Parathyroid adenoma (tissue), 2 donors: ENCODE measurements at regions not wholly inside any gene's neighbourhood (a gene's known extent, or its start where the extent isn't known, plus 50 kb on each side); places are given as distances from the start of the nearest gene placed in this dataset.

ENCODE experiments used
- H2AFZ ChIP-seq: fragments of 300-600 bp; sonication (generic); one replicate; pipeline ENCODE4 v1.7.0; 2017; ENCODE audit warnings: antibody characterized with exemption, mild to moderate bottlenecking
- H3K27ac ChIP-seq: fragments of 300-600 bp; sonication (generic); one replicate; pipeline ENCODE4 v1.7.0; 2017
- H3K27me3 ChIP-seq: fragments of 300-600 bp; sonication (generic); one replicate; pipeline ENCODE4 v1.7.0; 2017; ENCODE audit warnings: low read length; ENCODE audit not compliant: control insufficient read depth, insufficient read depth
- H3K36me3 ChIP-seq: fragments of 300-600 bp; sonication (generic); one replicate; pipeline ENCODE4 v1.7.0; 2017; ENCODE audit warnings: low read length; ENCODE audit not compliant: control insufficient read depth, insufficient read depth
- H3K4me1 ChIP-seq: fragments of 300-600 bp; sonication (generic); one replicate; pipeline ENCODE4 v1.7.0; 2017; ENCODE audit warnings: control low read depth
- H3K4me2 ChIP-seq: fragments of 300-600 bp; sonication (generic); one replicate; pipeline ENCODE4 v1.7.0; 2017; ENCODE audit warnings: low read length
- H3K4me3 ChIP-seq: fragments of 300-600 bp; sonication (generic); one replicate; pipeline ENCODE4 v1.7.0; 2017; ENCODE audit warnings: low read depth, low read length
- H3K79me2 ChIP-seq: fragments of 300-600 bp; sonication (generic); one replicate; pipeline ENCODE4 v1.7.0; 2017; ENCODE audit warnings: control low read depth
- H3K9ac ChIP-seq: fragments of 300-600 bp; sonication (generic); one replicate; pipeline ENCODE4 v1.7.0; 2017; ENCODE audit warnings: mild to moderate bottlenecking
- H3K9me3 ChIP-seq: fragments of 300-600 bp; sonication (generic); one replicate; pipeline ENCODE4 v1.7.0; 2017; ENCODE audit warnings: low read length; ENCODE audit not compliant: control insufficient read depth
- TF ChIP-seq, protein P1 (sequence below): fragments of 300-600 bp; sonication (generic); IDR thresholded peaks from one replicate; pipeline ENCODE4 v1.7.0; 2017; ENCODE audit warnings: antibody characterized with exemption, mild to moderate bottlenecking
- donor health status: primary hyperparathyroidism.

DNA sequence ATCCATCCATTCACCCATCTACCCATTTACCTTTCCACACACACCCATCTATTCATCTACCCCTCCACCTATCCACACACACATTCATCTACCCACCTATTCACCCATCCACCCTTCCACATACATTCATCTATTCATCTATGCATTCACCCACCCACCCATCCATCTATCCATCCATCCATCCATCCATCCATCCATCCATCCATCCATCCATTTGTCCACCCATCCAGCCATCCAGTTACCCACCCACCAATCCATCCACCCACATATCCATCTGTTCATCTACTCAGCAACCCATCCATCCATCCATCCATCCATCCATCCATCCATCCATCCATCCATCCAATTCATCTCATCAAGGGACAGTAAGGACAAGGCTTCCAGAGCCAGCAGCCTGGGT, 74.0 kb downstream of the INHBB start:
- no peak overlapping the region for H2AFZ ChIP-seq
- TF ChIP-seq, protein P1, sequence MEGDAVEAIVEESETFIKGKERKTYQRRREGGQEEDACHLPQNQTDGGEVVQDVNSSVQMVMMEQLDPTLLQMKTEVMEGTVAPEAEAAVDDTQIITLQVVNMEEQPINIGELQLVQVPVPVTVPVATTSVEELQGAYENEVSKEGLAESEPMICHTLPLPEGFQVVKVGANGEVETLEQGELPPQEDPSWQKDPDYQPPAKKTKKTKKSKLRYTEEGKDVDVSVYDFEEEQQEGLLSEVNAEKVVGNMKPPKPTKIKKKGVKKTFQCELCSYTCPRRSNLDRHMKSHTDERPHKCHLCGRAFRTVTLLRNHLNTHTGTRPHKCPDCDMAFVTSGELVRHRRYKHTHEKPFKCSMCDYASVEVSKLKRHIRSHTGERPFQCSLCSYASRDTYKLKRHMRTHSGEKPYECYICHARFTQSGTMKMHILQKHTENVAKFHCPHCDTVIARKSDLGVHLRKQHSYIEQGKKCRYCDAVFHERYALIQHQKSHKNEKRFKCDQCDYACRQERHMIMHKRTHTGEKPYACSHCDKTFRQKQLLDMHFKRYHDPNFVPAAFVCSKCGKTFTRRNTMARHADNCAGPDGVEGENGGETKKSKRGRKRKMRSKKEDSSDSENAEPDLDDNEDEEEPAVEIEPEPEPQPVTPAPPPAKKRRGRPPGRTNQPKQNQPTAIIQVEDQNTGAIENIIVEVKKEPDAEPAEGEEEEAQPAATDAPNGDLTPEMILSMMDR = no peak
- H3K9ac ChIP-seq = no peak overlapping the region
- H3K9me3 ChIP-seq = no peaks in the 10 kb centered on the region
- no peaks in the 10 kb centered on the region for H3K79me2 ChIP-seq
- H3K27ac ChIP-seq = no peak overlapping the region
- H3K4me3 ChIP-seq = no peak overlapping the region
- no peaks in the 10 kb centered on the region for H3K36me3 ChIP-seq
- H3K4me1 ChIP-seq = no peaks in the 10 kb centered on the region
- H3K27me3 ChIP-seq = no peaks in the 10 kb centered on the region
- no peak overlapping the region for H3K4me2 ChIP-seq

DNA sequence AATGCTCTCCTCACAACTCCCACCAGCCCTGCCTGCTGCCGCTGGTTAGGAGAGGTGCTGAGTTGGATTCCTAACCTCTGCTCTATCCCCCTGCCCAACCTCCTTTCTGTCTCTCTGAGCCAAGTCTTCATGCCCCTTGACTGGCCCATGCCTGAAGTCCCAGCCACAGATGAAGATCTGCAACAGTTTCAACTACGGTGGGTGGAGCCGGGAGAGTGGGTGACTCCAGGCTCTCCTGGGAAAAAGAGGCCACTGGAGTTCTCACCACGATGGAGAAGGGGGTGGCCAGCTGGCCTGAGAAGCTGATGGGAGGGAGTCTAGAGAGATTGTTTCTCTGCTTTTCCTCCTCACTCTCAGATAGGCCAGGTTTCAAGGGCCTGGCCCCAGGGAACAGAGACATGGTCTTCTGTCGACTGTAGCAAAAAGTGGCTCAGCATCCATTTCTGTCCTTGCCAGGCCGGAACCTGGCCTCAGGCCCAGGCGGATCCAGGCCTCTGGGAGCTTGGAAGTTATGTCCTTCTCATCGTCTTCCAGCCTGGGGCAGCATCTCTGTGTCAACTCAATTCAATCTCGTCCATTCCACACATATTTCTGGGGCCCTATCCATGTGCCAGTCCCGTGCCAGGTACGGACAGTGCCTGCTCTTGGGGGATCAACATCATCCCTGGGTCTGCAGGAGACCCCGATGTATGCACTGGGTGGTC, 75.3 kb downstream of the INHBB start:
- no peak overlapping the region for H2AFZ ChIP-seq
- no peaks in the 10 kb centered on the region for H3K79me2 ChIP-seq
- H3K36me3 ChIP-seq = no peaks in the 10 kb centered on the region
- no peak overlapping the region for H3K9ac ChIP-seq
- no peaks in the 10 kb centered on the region for H3K27me3 ChIP-seq
- no peak overlapping the region for H3K4me3 ChIP-seq
- H3K4me1 ChIP-seq = no peaks in the 10 kb centered on the region
- no peak overlapping the region for H3K4me2 ChIP-seq
- TF ChIP-seq, protein P1 = no peak
- no peak overlapping the region for H3K27ac ChIP-seq
- H3K9me3 ChIP-seq = no peaks in the 10 kb centered on the region

DNA sequence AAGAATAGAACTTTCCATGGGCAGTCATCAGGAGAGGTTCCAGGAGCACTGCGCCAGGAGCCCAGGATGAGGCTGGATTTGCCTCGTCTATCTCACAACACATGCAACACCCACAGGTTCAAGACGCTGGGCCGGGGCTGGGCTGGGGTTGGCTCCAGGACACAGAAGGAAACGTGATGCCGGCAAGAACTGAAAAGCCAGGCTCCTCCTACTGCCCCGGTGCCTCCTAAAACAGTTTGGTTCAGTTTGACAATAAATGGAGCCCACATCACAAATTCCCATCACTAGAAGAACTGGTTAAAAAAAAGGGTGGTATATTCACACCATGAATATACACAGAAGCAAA, 75.9 kb downstream of the INHBB start:
- no peak overlapping the region for H3K4me3 ChIP-seq
- no peaks in the 10 kb centered on the region for H3K27me3 ChIP-seq
- no peaks in the 10 kb centered on the region for H3K36me3 ChIP-seq
- H3K27ac ChIP-seq = no peak overlapping the region
- no peak overlapping the region for H3K4me2 ChIP-seq
- no peaks in the 10 kb centered on the region for H3K79me2 ChIP-seq
- no peaks in the 10 kb centered on the region for H3K9me3 ChIP-seq
- no peaks in the 10 kb centered on the region for H3K4me1 ChIP-seq
- H2AFZ ChIP-seq = no peak overlapping the region
- H3K9ac ChIP-seq = no peak overlapping the region
- TF ChIP-seq, protein P1 = no peak

DNA sequence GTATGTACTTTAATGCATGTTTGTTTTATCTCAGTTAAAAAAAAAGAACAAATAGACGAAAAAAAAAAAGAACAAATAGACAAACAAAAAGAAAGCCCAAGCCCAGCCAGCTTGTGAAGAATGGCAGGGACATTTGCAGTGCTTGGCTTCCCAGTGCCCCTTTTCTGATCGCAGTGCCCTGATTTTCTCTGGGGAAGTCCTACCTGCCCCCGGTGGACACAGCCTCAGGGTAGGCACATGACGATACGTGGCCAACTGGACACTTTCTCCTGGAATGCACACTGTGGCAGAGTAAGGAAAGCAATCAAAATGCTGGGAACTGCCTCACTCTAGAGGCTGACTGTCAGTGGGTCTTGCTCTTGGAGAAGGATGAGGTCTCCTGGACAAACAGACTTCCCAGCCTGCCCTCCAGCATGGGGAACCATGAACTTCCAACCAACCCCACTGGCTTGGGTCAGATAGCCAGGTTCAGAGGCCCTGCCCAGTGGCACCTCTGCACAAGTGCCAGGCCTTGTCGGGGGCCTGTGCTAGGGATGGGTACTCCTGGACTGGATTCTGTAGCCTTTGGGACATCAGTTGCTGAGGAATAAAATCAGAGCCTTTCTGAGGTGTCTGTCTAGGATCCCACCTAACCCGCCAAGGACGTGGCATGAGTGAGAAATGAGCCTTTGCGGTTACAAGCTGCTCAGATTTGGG, 76.7 kb downstream of the INHBB start:
- H3K79me2 ChIP-seq = no peaks in the 10 kb centered on the region
- H3K4me2 ChIP-seq = no peak overlapping the region
- H3K36me3 ChIP-seq = no peaks in the 10 kb centered on the region
- no peaks in the 10 kb centered on the region for H3K9me3 ChIP-seq
- no peak overlapping the region for H2AFZ ChIP-seq
- TF ChIP-seq, protein P1 = no peak
- no peak overlapping the region for H3K27ac ChIP-seq
- no peaks in the 10 kb centered on the region for H3K27me3 ChIP-seq
- no peak overlapping the region for H3K4me3 ChIP-seq
- H3K9ac ChIP-seq = no peak overlapping the region
- H3K4me1 ChIP-seq = no peaks in the 10 kb centered on the region
